AG09309 (cell line): ENCODE measurements at regions not wholly inside any gene's neighbourhood (a gene's known extent, or its start where the extent isn't known, plus 50 kb on each side); places are given as distances from the start of the nearest gene placed in this dataset.

Source experiments
- DNase-seq: peaks from one replicate; pipeline ENCODE4 v3.0.0-alpha.2; 2010; ENCODE audit warnings: low read depth
- H3K4me3 ChIP-seq: 2 replicates; pipeline ENCODE4 v1.5.1; 2011; ENCODE audit warnings: mild to moderate bottlenecking, low read depth, low read length, moderate library complexity; ENCODE audit not compliant: control insufficient read depth
- CTCF ChIP-seq: IDR thresholded peaks from 2 replicates; pipeline ENCODE4 v1.5.1; 2011; ENCODE audit warnings: mild to moderate bottlenecking, low read depth, low read length, inconsistent platforms; ENCODE audit not compliant: insufficient read depth, control insufficient read depth; ENCODE audit errors: missing control alignments

- no peak for DNase-seq
- H3K4me3 ChIP-seq: no peak overlapping the region
- TF ChIP-seq CTCF: no peak
Observed at GRCh38 chr15:47661661-47662180, 55.6 kb upstream of the SEMA6D start.

DNA sequence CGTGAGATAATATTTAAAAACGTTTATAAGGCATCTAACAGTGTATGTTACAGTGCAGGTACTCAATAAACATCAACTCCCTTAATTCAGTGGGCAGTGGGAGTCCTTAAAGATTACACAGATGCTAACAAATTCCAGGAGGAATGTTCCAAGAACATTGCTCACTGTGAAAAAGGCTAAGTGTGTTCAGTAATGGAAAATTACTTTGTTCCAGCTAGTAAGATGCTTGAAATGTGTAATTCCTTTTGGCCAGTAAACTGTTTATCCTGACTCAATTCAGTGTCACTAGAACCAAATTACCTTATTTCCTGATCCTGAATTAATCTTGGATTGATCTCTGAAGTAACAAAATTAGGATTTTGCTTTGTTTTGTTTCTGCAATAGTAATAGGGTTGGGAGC is 54.2 kb upstream of the SEMA6D start:
- no peak overlapping the region for H3K4me3 ChIP-seq
- no peak for TF ChIP-seq CTCF
- no peak for DNase-seq
